OCI-LY7 (cell line): ENCODE measurements at regions not wholly inside any gene's neighbourhood (a gene's known extent, or its start where the extent isn't known, plus 50 kb on each side); places are given as distances from the start of the nearest gene placed in this dataset.

Experiments used
- EZH2phosphoT487 ChIP-seq: fragments of 200-600 bp; sonication (generic); IDR thresholded peaks from 2 replicates; pipeline ENCODE4 v1.6.1; 2018; ENCODE audit warnings: low read depth, borderline replicate concordance, mild to moderate bottlenecking, mixed run types, antibody characterized with exemption, low read length, moderate library complexity, mixed read lengths
- TF ChIP-seq, protein P1 (sequence below): fragments of 200-600 bp; sonication (generic); conservative IDR thresholded peaks from 2 replicates; pipeline ENCODE4 v1.5.1; 2014; ENCODE audit warnings: mild to moderate bottlenecking, antibody characterized with exemption, low read length, moderate library complexity, mixed read lengths

DNA sequence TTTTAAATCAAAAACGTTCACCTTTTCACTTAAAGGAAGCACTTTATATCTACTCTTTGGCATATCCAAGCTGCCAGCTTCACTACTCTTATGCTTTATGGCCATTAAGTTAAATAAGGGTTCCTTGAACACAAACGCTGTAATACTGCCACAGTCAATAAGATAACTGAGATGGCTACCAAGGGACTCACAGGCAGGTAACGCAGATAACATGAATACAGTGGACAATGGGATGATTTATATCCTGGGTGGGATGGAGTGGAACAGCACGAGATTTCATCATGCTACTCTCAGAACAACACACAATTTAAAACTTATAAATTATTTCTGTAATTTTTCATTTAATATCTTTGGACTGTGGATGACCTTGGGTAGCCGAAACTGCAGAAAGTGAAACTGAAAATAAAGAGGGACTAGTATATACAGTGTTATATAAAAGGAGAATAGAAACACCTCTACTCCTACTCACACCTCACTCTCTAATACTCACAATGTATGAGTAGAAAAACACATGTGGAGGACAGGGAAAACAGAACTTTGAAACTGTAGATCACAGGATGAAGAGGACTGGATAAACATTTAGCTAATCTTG, 367.3 kb downstream of the C12orf50 start:
- TF ChIP-seq, protein P1, sequence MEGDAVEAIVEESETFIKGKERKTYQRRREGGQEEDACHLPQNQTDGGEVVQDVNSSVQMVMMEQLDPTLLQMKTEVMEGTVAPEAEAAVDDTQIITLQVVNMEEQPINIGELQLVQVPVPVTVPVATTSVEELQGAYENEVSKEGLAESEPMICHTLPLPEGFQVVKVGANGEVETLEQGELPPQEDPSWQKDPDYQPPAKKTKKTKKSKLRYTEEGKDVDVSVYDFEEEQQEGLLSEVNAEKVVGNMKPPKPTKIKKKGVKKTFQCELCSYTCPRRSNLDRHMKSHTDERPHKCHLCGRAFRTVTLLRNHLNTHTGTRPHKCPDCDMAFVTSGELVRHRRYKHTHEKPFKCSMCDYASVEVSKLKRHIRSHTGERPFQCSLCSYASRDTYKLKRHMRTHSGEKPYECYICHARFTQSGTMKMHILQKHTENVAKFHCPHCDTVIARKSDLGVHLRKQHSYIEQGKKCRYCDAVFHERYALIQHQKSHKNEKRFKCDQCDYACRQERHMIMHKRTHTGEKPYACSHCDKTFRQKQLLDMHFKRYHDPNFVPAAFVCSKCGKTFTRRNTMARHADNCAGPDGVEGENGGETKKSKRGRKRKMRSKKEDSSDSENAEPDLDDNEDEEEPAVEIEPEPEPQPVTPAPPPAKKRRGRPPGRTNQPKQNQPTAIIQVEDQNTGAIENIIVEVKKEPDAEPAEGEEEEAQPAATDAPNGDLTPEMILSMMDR = no peak
- no peak for TF ChIP-seq EZH2phosphoT487
